ENCODE measurements at regions not wholly inside any gene's neighbourhood (a gene's known extent, or its start where the extent isn't known, plus 50 kb on each side); places are given as distances from the start of the nearest gene placed in this dataset.
"Not testable (repeated sequence)": the region's sequence is repeated elsewhere in the genome, so short reads cannot be mapped to it uniquely, and the experiment has no call there.

GRCh38 chr14:106369456-106369855 lies 843.1 kb downstream of the TMEM121 start:
- DNase-seq (ENCODE audit: low spot score, unreplicated experiment); H3K4me1 Mint-ChIP-seq (ENCODE audit: low read depth); H3K36me3 Mint-ChIP-seq (ENCODE audit: insufficient read depth); H3K4me3 Mint-ChIP-seq (ENCODE audit: low read depth); H3K27me3 Mint-ChIP-seq; H3K27ac Mint-ChIP-seq: not testable (repeated sequence)
- peaks cover 69% of the 10 kb centered on the region for H3K9me3 Mint-ChIP-seq (ENCODE audit: low read depth)

GRCh38 chr14:106372870-106373652 lies 846.7 kb downstream of the TMEM121 start:
- DNase-seq (ENCODE audit: low spot score, unreplicated experiment), result no peak
- Mint-ChIP-seq H3K27me3 (no peaks in the 10 kb centered on the region), H3K9me3 (ENCODE audit: low read depth) (peaks cover 68% of the 10 kb centered on the region), H3K27ac (no peak overlapping the region), H3K4me3 (ENCODE audit: low read depth) (no peak overlapping the region), H3K36me3 (ENCODE audit: insufficient read depth) (peaks cover 5% of the 10 kb centered on the region), H3K4me1 (ENCODE audit: low read depth) (no peaks in the 10 kb centered on the region)
- no peak for TF ChIP-seq CTCF (IDR thresholded peaks at IDR 0.05; ENCODE audit: unreplicated experiment)

DNA sequence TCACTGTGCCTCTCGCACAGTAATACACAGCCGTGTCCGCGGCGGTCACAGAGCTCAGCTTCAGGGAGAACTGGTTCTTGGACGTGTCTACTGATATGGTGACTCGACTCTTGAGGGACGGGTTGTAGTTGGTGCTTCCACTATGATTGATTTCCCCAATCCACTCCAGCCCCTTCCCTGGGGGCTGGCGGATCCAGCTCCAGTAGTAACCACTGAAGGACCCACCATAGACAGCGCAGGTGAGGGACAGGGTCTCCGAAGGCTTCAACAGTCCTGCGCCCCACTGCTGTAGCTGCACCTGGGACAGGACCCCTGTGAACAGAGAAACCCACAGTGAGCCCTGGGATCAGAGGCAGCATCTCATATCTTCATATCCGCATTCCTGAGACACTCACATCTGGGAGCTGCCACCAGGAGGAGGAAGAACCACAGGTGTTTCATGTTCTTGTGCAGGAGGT lies 847.3 kb downstream of the TMEM121 start:
- H3K4me3 Mint-ChIP-seq (ENCODE audit: low read depth); H3K27ac Mint-ChIP-seq; H3K27me3 Mint-ChIP-seq; H3K36me3 Mint-ChIP-seq (ENCODE audit: insufficient read depth); H3K4me1 Mint-ChIP-seq (ENCODE audit: low read depth); DNase-seq (ENCODE audit: low spot score, unreplicated experiment): not testable (repeated sequence)
- H3K9me3 Mint-ChIP-seq (ENCODE audit: low read depth), result peaks cover 67% of the 10 kb centered on the region

DNA sequence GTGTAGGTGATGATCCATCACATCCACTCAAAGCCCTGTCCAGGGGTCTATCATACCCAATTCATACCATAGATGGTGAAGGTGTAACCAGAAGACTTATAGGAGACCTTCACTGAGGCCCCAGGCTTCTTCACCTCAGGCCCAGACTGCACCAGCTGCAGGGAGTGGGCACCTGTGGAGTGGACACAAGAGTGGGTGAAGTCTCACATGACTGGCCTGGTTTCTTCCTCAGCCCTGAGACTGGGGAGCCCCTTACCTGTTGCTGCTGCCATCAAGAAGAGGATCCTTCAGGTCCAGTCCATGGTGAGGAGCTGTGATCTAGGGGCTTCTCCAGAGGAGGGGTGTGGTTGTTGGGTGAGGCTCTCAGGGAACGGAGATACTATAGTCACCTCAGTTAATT lies 851.0 kb downstream of the TMEM121 start:
- TF ChIP-seq CTCF (IDR thresholded peaks at IDR 0.05; ENCODE audit: unreplicated experiment), result no peak
- H3K36me3 Mint-ChIP-seq (ENCODE audit: insufficient read depth), result peaks cover 7% of the 10 kb centered on the region
- H3K4me3 Mint-ChIP-seq (ENCODE audit: low read depth), result no peak overlapping the region
- H3K27ac Mint-ChIP-seq, result no peak overlapping the region
- H3K9me3 Mint-ChIP-seq (ENCODE audit: low read depth), result peaks cover 66% of the 10 kb centered on the region
- DNase-seq (ENCODE audit: low spot score, unreplicated experiment), result no peak
- H3K27me3 Mint-ChIP-seq, result no peaks in the 10 kb centered on the region
- no peaks in the 10 kb centered on the region for H3K4me1 Mint-ChIP-seq (ENCODE audit: low read depth)

DNA sequence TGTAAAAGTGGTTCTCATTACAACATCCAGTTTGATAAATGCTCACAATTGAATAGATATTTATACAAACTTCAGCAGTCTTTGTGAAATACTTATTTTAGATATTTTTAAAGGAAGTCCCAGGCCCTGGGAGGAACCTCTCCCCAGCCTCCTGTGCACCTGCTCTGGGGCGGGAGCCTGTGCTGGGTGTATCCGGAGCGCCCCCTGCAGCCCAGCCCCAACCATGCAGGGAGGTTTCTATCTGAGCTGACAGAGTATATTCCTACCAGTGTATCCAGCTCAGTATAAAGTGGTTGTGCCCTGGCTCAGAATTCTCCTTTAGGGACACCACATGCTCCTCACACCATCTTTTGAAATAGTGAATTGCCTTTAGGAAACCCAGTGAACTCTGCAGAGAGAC lies 851.8 kb downstream of the TMEM121 start:
- Mint-ChIP-seq H3K9me3 (ENCODE audit: low read depth) (peaks cover 63% of the 10 kb centered on the region), H3K27me3 (no peaks in the 10 kb centered on the region), H3K36me3 (ENCODE audit: insufficient read depth) (peaks cover 4% of the 10 kb centered on the region), H3K4me3 (ENCODE audit: low read depth) (no peak overlapping the region), H3K27ac (no peak overlapping the region), H3K4me1 (ENCODE audit: low read depth) (no peaks in the 10 kb centered on the region)
- DNase-seq (ENCODE audit: low spot score, unreplicated experiment), result no peak
- TF ChIP-seq CTCF (IDR thresholded peaks at IDR 0.05; ENCODE audit: unreplicated experiment), result no peak

- Mint-ChIP-seq H3K27me3 (no peaks in the 10 kb centered on the region), H3K9me3 (ENCODE audit: low read depth) (peaks cover 64% of the 10 kb centered on the region), H3K4me1 (ENCODE audit: low read depth) (no peaks in the 10 kb centered on the region), H3K36me3 (ENCODE audit: insufficient read depth) (peaks cover 3% of the 10 kb centered on the region), H3K4me3 (ENCODE audit: low read depth) (no peak overlapping the region), H3K27ac (no peak overlapping the region)
- TF ChIP-seq CTCF (IDR thresholded peaks at IDR 0.05; ENCODE audit: unreplicated experiment), result no peak
- no peak for DNase-seq (ENCODE audit: low spot score, unreplicated experiment)
Observed at GRCh38 chr14:106380740-106381139, 854.4 kb downstream of the TMEM121 start.

- not testable (repeated sequence) for H3K27ac Mint-ChIP-seq; H3K4me3 Mint-ChIP-seq (ENCODE audit: low read depth); H3K36me3 Mint-ChIP-seq (ENCODE audit: insufficient read depth); H3K4me1 Mint-ChIP-seq (ENCODE audit: low read depth); H3K27me3 Mint-ChIP-seq; DNase-seq (ENCODE audit: low spot score, unreplicated experiment)
- peaks cover 75% of the 10 kb centered on the region for H3K9me3 Mint-ChIP-seq (ENCODE audit: low read depth)
Observed at GRCh38 chr14:106389186-106389585, 862.8 kb downstream of the TMEM121 start.

Data from progenitor cell of endocrine pancreas (in vitro differentiated cells).